WTC11 (cell line): ENCODE measurements at regions not wholly inside any gene's neighbourhood (a gene's known extent, or its start where the extent isn't known, plus 50 kb on each side); places are given as distances from the start of the nearest gene placed in this dataset.

Experiments
- ATAC-seq: fragments of 200-7000 bp; cut with Tn5 transposase; 2 replicates; pipeline ENCODE4 v1.10.0; 2021; ENCODE audit warnings: mild to moderate bottlenecking, moderate library complexity
- CTCF ChIA-PET: fragments of 300-600 bp; sonication (Branson Sonifier 250); formaldehyde crosslinking; loops from one replicate; lab custom pipeline; 2021; ENCODE audit warnings: antibody characterized with exemption; lab: Charles Lee
- POLR2A ChIA-PET: fragments of 350-600 bp; sonication (Branson Sonifier 250); formaldehyde crosslinking; loops from one replicate; lab custom pipeline; 2021; ENCODE audit warnings: antibody characterized with exemption; lab: Charles Lee
- DNase-seq: peaks from one replicate; pipeline ENCODE4 v3.0.0; 2021; ENCODE audit warnings: low spot score
- H3K27ac Mint-ChIP-seq: 2 replicates; pipeline ENCODE4 v1.8.0; 2021; ENCODE audit warnings: mixed read lengths
- H3K27me3 Mint-ChIP-seq: 2 replicates; pipeline ENCODE4 v1.8.0; 2021; ENCODE audit warnings: low read depth, mild to moderate bottlenecking, moderate library complexity, mixed read lengths
- H3K36me3 Mint-ChIP-seq: 2 replicates; pipeline ENCODE4 v1.8.0; 2021; ENCODE audit warnings: mixed read lengths
- H3K4me1 Mint-ChIP-seq: 2 replicates; pipeline ENCODE4 v1.8.0; 2022; ENCODE audit warnings: mixed read lengths
- H3K4me3 Mint-ChIP-seq: 2 replicates; pipeline ENCODE4 v1.8.0; 2021; ENCODE audit warnings: mild to moderate bottlenecking, moderate library complexity, mixed read lengths
- H3K9me3 Mint-ChIP-seq: 2 replicates; pipeline ENCODE4 v1.8.0; 2021; ENCODE audit warnings: mixed read lengths
- ARID4B ChIP-seq: sonication (generic); formaldehyde crosslinking; IDR thresholded peaks from 2 replicates; pipeline ENCODE4 v1.8.0; 2023; ENCODE audit warnings: missing genetic modification reagents, mild to moderate bottlenecking, borderline replicate concordance
- E2F1 ChIP-seq: sonication (generic); formaldehyde crosslinking; IDR thresholded peaks from 2 replicates; pipeline ENCODE4 v1.8.0; 2022; ENCODE audit warnings: mild to moderate bottlenecking, missing genetic modification reagents
- FOXK1 ChIP-seq: sonication (generic); formaldehyde crosslinking; IDR thresholded peaks from 2 replicates; pipeline ENCODE4 v1.8.0; 2022; ENCODE audit warnings: mild to moderate bottlenecking, moderate library complexity, missing genetic modification reagents
- GRHL2 ChIP-seq: fragments of 250-450 bp; sonication (Bioruptor Pico); IDR thresholded peaks from 2 replicates; pipeline ENCODE4 v1.8.0; 2022; ENCODE audit warnings: mild to moderate bottlenecking, moderate library complexity; ENCODE audit not compliant: insufficient replicate concordance, severe bottlenecking
- GTF2I ChIP-seq: fragments of 250-450 bp; sonication (Bioruptor Pico); conservative IDR thresholded peaks from 2 replicates; pipeline ENCODE4 v1.4.0; 2021; ENCODE audit warnings: mild to moderate bottlenecking
- HMGXB4 ChIP-seq: sonication (generic); formaldehyde crosslinking; IDR thresholded peaks from 2 replicates; pipeline ENCODE4 v1.8.1; 2023; ENCODE audit warnings: mild to moderate bottlenecking, moderate library complexity, missing genetic modification reagents
- IRF2 ChIP-seq: sonication (generic); formaldehyde crosslinking; IDR thresholded peaks from 2 replicates; pipeline ENCODE4 v1.8.0; 2022; ENCODE audit warnings: low read depth, missing genetic modification reagents, borderline replicate concordance
- KAT7 ChIP-seq: sonication (generic); formaldehyde crosslinking; IDR thresholded peaks from 2 replicates; pipeline ENCODE4 v1.8.1; 2023; ENCODE audit warnings: missing genetic modification reagents, mild to moderate bottlenecking, borderline replicate concordance
- MAX ChIP-seq: sonication (generic); formaldehyde crosslinking; IDR thresholded peaks from 2 replicates; pipeline ENCODE4 v1.8.0; 2022; ENCODE audit warnings: mild to moderate bottlenecking, missing genetic modification reagents
- NFE2L1 ChIP-seq: sonication (generic); formaldehyde crosslinking; IDR thresholded peaks from 2 replicates; pipeline ENCODE4 v1.8.1; 2023; ENCODE audit warnings: missing genetic modification reagents
- NFYB ChIP-seq: sonication (generic); formaldehyde crosslinking; conservative IDR thresholded peaks from 2 replicates; pipeline ENCODE4 v1.8.0; 2022; ENCODE audit warnings: low read depth, missing genetic modification reagents
- NR2C2 ChIP-seq: sonication (generic); formaldehyde crosslinking; IDR thresholded peaks from 2 replicates; pipeline ENCODE4 v1.8.0; 2022; ENCODE audit warnings: mild to moderate bottlenecking, missing genetic modification reagents
- NR3C1 ChIP-seq: sonication (generic); formaldehyde crosslinking; conservative IDR thresholded peaks from 2 replicates; pipeline ENCODE4 v1.8.1; 2023; ENCODE audit warnings: low read depth, mild to moderate bottlenecking, missing genetic modification reagents
- PRRX2 ChIP-seq: fragments of 250-450 bp; sonication (Bioruptor Pico); IDR thresholded peaks from 2 replicates; pipeline ENCODE4 v1.8.0; 2021; ENCODE audit warnings: mild to moderate bottlenecking
- SP1 ChIP-seq: sonication (generic); formaldehyde crosslinking; conservative IDR thresholded peaks from 2 replicates; pipeline ENCODE4 v1.8.1; 2022; ENCODE audit warnings: missing genetic modification reagents
- TEAD4 ChIP-seq: sonication (generic); formaldehyde crosslinking; IDR thresholded peaks from 2 replicates; pipeline ENCODE4 v1.8.0; 2022; ENCODE audit warnings: mild to moderate bottlenecking, missing genetic modification reagents
- ZNF232 ChIP-seq: sonication (generic); formaldehyde crosslinking; IDR thresholded peaks from 2 replicates; pipeline ENCODE4 v1.8.0; 2022; ENCODE audit warnings: mild to moderate bottlenecking, missing genetic modification reagents
- ZNF396 ChIP-seq: fragments of 250-450 bp; sonication (Bioruptor Pico); IDR thresholded peaks from 2 replicates; pipeline ENCODE4 v1.8.0; 2021; ENCODE audit warnings: mild to moderate bottlenecking, moderate library complexity, borderline replicate concordance
- ZNF532 ChIP-seq: fragments of 250-450 bp; sonication (Bioruptor Pico); IDR thresholded peaks from 2 replicates; pipeline ENCODE4 v1.9.0; 2021; ENCODE audit warnings: mild to moderate bottlenecking, borderline replicate concordance
- ZNF671 ChIP-seq: fragments of 250-450 bp; sonication (Bioruptor Pico); IDR thresholded peaks from 2 replicates; pipeline ENCODE4 v1.8.0; 2021; ENCODE audit warnings: mild to moderate bottlenecking
- TF ChIP-seq, protein P1 (sequence below): sonication (generic); formaldehyde crosslinking; IDR thresholded peaks from 2 replicates; pipeline ENCODE4 v1.8.1; 2022; ENCODE audit warnings: mild to moderate bottlenecking, missing genetic modification reagents, moderate library complexity, borderline replicate concordance
- TF ChIP-seq, protein P2 (sequence below): fragments of 250-450 bp; sonication (Bioruptor Pico); IDR thresholded peaks from 2 replicates; pipeline ENCODE4 v1.8.0; 2021; ENCODE audit warnings: mild to moderate bottlenecking

DNA sequence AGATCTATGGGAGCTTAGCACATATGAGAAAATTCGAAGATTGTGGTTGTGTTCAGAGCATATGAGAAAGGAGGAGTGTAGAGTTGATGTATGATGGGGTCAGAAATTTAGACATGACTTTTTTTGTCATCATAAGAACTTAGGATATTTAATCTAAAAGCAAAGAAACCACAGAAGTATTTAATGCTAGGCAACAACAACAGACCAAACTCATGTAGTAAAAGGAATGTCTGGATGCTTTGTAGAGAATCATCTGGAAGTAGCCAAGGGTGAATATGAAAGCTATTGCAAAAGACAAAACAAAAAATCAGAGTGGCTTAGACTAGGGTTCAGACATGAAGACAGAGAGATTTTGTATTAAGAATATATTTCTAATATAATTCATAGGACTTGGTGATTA lies 190.3 kb downstream of the SLITRK1 start:
- ChIA-PET POLR2A (no interaction called here), CTCF (no interaction called here)
- ATAC-seq, result no peak
- H3K27ac Mint-ChIP-seq, result no peak overlapping the region
- H3K9me3 Mint-ChIP-seq, result no peaks in the 10 kb centered on the region
- H3K27me3 Mint-ChIP-seq, result no peaks in the 10 kb centered on the region
- H3K4me3 Mint-ChIP-seq, result no peak overlapping the region
- H3K4me1 Mint-ChIP-seq, result peaks cover 9% of the 10 kb centered on the region
- TF ChIP-seq GRHL2 (CRISPR knock-in tag), result no peak
- TF ChIP-seq ZNF396 (CRISPR knock-in tag), result no peak
- no peak for TF ChIP-seq NFE2L1 (CRISPR knock-in tag)
- TF ChIP-seq NR2C2 (CRISPR knock-in tag), result no peak
- TF ChIP-seq FOXK1, result no peak
- no peak for TF ChIP-seq IRF2 (CRISPR knock-in tag)
- H3K36me3 Mint-ChIP-seq, result no peaks in the 10 kb centered on the region
- DNase-seq, result no peak

- ATAC-seq (peak; percentile 30; the same call in 1 of the 2 replicates), DNase-seq (no peak)
- Mint-ChIP-seq H3K4me1 (peaks cover 3% of the 10 kb centered on the region; the same call in 1 of the 2 replicates), H3K36me3 (no peaks in the 10 kb centered on the region), H3K4me3 (no peak overlapping the region), H3K27ac (no peak overlapping the region), H3K27me3 (no peaks in the 10 kb centered on the region), H3K9me3 (peaks cover 5% of the 10 kb centered on the region; the same call in 1 of the 2 replicates)
- TF ChIP-seq, protein P1, sequence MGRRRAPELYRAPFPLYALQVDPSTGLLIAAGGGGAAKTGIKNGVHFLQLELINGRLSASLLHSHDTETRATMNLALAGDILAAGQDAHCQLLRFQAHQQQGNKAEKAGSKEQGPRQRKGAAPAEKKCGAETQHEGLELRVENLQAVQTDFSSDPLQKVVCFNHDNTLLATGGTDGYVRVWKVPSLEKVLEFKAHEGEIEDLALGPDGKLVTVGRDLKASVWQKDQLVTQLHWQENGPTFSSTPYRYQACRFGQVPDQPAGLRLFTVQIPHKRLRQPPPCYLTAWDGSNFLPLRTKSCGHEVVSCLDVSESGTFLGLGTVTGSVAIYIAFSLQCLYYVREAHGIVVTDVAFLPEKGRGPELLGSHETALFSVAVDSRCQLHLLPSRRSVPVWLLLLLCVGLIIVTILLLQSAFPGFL (CRISPR knock-in tag), result no peak
- TF ChIP-seq, protein P2, sequence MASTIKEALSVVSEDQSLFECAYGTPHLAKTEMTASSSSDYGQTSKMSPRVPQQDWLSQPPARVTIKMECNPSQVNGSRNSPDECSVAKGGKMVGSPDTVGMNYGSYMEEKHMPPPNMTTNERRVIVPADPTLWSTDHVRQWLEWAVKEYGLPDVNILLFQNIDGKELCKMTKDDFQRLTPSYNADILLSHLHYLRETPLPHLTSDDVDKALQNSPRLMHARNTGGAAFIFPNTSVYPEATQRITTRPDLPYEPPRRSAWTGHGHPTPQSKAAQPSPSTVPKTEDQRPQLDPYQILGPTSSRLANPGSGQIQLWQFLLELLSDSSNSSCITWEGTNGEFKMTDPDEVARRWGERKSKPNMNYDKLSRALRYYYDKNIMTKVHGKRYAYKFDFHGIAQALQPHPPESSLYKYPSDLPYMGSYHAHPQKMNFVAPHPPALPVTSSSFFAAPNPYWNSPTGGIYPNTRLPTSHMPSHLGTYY, result no peak
- TF ChIP-seq SP1 (CRISPR knock-in tag) (no peak), PRRX2 (CRISPR knock-in tag) (no peak), KAT7 (CRISPR knock-in tag) (no peak), MAX (CRISPR knock-in tag) (no peak), NR3C1 (CRISPR knock-in tag) (no peak), ZNF671 (CRISPR knock-in tag) (no peak), ZNF532 (CRISPR knock-in tag) (no peak), FOXK1 (no peak), HMGXB4 (CRISPR knock-in tag) (no peak), GTF2I (no peak), TEAD4 (CRISPR knock-in tag) (no peak), E2F1 (CRISPR knock-in tag) (no peak), ARID4B (no peak), NFYB (CRISPR knock-in tag) (no peak), ZNF232 (CRISPR knock-in tag) (no peak)
- ChIA-PET CTCF (no interaction called here), POLR2A (no interaction called here)
Measured at GRCh38 chr13:83681547-83681946, 200.7 kb downstream of the SLITRK1 start.
